ENCODE measurements at regions not wholly inside any gene's neighbourhood (a gene's known extent, or its start where the extent isn't known, plus 50 kb on each side); places are given as distances from the start of the nearest gene placed in this dataset.

DNA sequence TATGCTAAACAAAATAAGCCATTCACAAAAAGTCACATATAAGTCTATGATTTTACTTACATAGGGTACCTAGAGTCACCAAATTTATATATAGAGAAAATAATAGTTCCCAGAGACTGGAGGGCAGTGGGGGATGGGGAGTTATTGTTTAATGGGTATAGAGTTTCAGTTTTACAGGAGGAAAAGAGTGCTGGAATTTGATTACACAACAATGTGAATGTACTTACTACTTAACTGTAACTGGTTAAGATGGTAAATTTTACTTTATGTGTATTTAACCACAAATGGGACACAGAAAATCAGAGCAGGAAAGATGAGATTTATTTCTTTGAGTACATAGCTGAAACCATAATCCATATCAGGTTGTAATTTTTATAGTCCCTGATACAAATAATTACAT lies 144.4 kb downstream of the TMA16 start:
- peaks cover 3% of the 10 kb centered on the region for H3K9me3 Mint-ChIP-seq
- H3K4me3 Mint-ChIP-seq: no peak overlapping the region
- H3K36me3 Mint-ChIP-seq: no peaks in the 10 kb centered on the region
- TF ChIP-seq, protein P1, sequence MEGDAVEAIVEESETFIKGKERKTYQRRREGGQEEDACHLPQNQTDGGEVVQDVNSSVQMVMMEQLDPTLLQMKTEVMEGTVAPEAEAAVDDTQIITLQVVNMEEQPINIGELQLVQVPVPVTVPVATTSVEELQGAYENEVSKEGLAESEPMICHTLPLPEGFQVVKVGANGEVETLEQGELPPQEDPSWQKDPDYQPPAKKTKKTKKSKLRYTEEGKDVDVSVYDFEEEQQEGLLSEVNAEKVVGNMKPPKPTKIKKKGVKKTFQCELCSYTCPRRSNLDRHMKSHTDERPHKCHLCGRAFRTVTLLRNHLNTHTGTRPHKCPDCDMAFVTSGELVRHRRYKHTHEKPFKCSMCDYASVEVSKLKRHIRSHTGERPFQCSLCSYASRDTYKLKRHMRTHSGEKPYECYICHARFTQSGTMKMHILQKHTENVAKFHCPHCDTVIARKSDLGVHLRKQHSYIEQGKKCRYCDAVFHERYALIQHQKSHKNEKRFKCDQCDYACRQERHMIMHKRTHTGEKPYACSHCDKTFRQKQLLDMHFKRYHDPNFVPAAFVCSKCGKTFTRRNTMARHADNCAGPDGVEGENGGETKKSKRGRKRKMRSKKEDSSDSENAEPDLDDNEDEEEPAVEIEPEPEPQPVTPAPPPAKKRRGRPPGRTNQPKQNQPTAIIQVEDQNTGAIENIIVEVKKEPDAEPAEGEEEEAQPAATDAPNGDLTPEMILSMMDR (IDR thresholded peaks at IDR 0.05; ENCODE audit: unreplicated experiment): no peak
- peak overlapping the region; percentile 45 for H3K27ac Mint-ChIP-seq
- no peaks in the 10 kb centered on the region for H3K27me3 Mint-ChIP-seq (ENCODE audit: low read depth)
- no peak for DNase-seq (ENCODE audit: low spot score in 2 of 2, unreplicated experiment in 2 of 2)
- H3K4me1 Mint-ChIP-seq: peaks cover 10% of the 10 kb centered on the region

GRCh38 chr4:163649557-163650091 lies 155.1 kb downstream of the TMA16 start:
- no peak overlapping the region for H3K27ac Mint-ChIP-seq
- peaks cover 29% of the 10 kb centered on the region for H3K9me3 Mint-ChIP-seq
- H3K36me3 Mint-ChIP-seq: no peaks in the 10 kb centered on the region
- no peak overlapping the region for H3K4me3 Mint-ChIP-seq
- H3K27me3 Mint-ChIP-seq (ENCODE audit: low read depth): no peaks in the 10 kb centered on the region
- DNase-seq (ENCODE audit: low spot score in 2 of 2, unreplicated experiment in 2 of 2): no peak
- TF ChIP-seq, protein P1 (IDR thresholded peaks at IDR 0.05; ENCODE audit: unreplicated experiment): no peak
- no peaks in the 10 kb centered on the region for H3K4me1 Mint-ChIP-seq

- TF ChIP-seq, protein P1 (IDR thresholded peaks at IDR 0.05; ENCODE audit: unreplicated experiment): no peak
- no peaks in the 10 kb centered on the region for H3K4me1 Mint-ChIP-seq
- H3K9me3 Mint-ChIP-seq: peaks cover 25% of the 10 kb centered on the region
- H3K27me3 Mint-ChIP-seq (ENCODE audit: low read depth): no peaks in the 10 kb centered on the region
- no peak overlapping the region for H3K27ac Mint-ChIP-seq
- DNase-seq (ENCODE audit: low spot score in 2 of 2, unreplicated experiment in 2 of 2): no peak
- no peaks in the 10 kb centered on the region for H3K36me3 Mint-ChIP-seq
- no peak overlapping the region for H3K4me3 Mint-ChIP-seq
These were observed 157.3 kb downstream of the TMA16 start for GRCh38 chr4:163651761-163652160.

- H3K27me3 Mint-ChIP-seq (ENCODE audit: low read depth): no peaks in the 10 kb centered on the region
- H3K4me1 Mint-ChIP-seq: no peaks in the 10 kb centered on the region
- TF ChIP-seq, protein P1 (IDR thresholded peaks at IDR 0.05; ENCODE audit: unreplicated experiment): no peak
- H3K27ac Mint-ChIP-seq: no peak overlapping the region
- peaks cover 38% of the 10 kb centered on the region for H3K9me3 Mint-ChIP-seq
- DNase-seq (ENCODE audit: low spot score in 2 of 2, unreplicated experiment in 2 of 2): no peak
- H3K4me3 Mint-ChIP-seq: no peak overlapping the region
- H3K36me3 Mint-ChIP-seq: no peaks in the 10 kb centered on the region
These were observed 160.1 kb downstream of the TMA16 start for GRCh38 chr4:163654621-163655020.

DNA sequence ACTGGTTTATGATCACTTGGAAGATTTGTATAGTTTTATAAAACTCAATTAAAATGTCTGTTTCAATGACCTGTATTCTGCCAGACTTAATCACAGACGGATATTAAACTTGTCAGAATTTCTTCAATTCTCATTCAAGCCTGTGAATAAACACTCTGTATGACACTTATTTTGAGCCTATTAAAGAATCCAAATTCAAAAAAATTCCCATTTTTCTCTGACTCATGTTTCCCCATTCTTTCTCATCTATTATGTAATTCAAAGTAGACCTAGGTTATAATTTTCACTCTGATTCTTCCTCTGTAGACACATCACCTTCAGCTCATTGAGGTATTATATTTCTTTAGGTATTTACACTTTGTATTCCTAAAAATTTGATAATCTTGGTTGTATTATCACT lies 166.1 kb downstream of the TMA16 start:
- DNase-seq (ENCODE audit: low spot score in 2 of 2, unreplicated experiment in 2 of 2): no peak
- H3K4me1 Mint-ChIP-seq: no peaks in the 10 kb centered on the region
- TF ChIP-seq, protein P1 (IDR thresholded peaks at IDR 0.05; ENCODE audit: unreplicated experiment): no peak

GRCh38 chr4:163662768-163663167 lies 168.3 kb downstream of the TMA16 start:
- Mint-ChIP-seq H3K9me3 (peaks cover 15% of the 10 kb centered on the region), H3K27ac (no peak overlapping the region), H3K4me3 (no peak overlapping the region), H3K36me3 (no peaks in the 10 kb centered on the region), H3K27me3 (ENCODE audit: low read depth) (no peaks in the 10 kb centered on the region), H3K4me1 (no peaks in the 10 kb centered on the region)
- no peak for DNase-seq (ENCODE audit: low spot score in 2 of 2, unreplicated experiment in 2 of 2)
- TF ChIP-seq, protein P1 (IDR thresholded peaks at IDR 0.05; ENCODE audit: unreplicated experiment): no peak

More for the DNA sequence above, 166.1 kb downstream of the TMA16 start:
- H3K9me3 Mint-ChIP-seq: peaks cover 33% of the 10 kb centered on the region
- no peaks in the 10 kb centered on the region for H3K36me3 Mint-ChIP-seq
- no peaks in the 10 kb centered on the region for H3K27me3 Mint-ChIP-seq (ENCODE audit: low read depth)
- H3K27ac Mint-ChIP-seq: no peak overlapping the region
- no peak overlapping the region for H3K4me3 Mint-ChIP-seq
